NCI-H226 (cell line): ENCODE measurements at regions not wholly inside any gene's neighbourhood (a gene's known extent, or its start where the extent isn't known, plus 50 kb on each side); places are given as distances from the start of the nearest gene placed in this dataset.
"Not testable (repeated sequence)": the region's sequence is repeated elsewhere in the genome, so short reads cannot be mapped to it uniquely, and the experiment has no call there.

Experiments
- DNase-seq: peaks from one replicate; pipeline ENCODE4 v3.0.0-alpha.2; 2015

GRCh38 chr3:103818398-103818797 lies 1383.6 kb downstream of the ZPLD1 start:
- DNase-seq, result no peak

- DNase-seq, result no peak
Measured at GRCh38 chr3:103818800-103819199, 1384.0 kb downstream of the ZPLD1 start.

- DNase-seq, result no peak
Measured at GRCh38 chr3:103825586-103825985, 1390.8 kb downstream of the ZPLD1 start.

- no peak for DNase-seq
Measured at GRCh38 chr3:103829723-103830326, 1395.0 kb downstream of the ZPLD1 start.

GRCh38 chr3:103847081-103848062 lies 1412.6 kb downstream of the ZPLD1 start:
- DNase-seq, result no peak

GRCh38 chr3:103851793-103852192 lies 1417.0 kb downstream of the ZPLD1 start:
- no peak for DNase-seq

GRCh38 chr3:103862415-103862814 lies 1427.6 kb downstream of the ZPLD1 start:
- DNase-seq, result no peak

- DNase-seq, result no peak
Measured at GRCh38 chr3:103863381-103863780, 1428.6 kb downstream of the ZPLD1 start.

- DNase-seq, result no peak
Measured at GRCh38 chr3:103866113-103866512, 1431.3 kb downstream of the ZPLD1 start.

- DNase-seq, result peak; percentile 57
Measured at GRCh38 chr3:103873021-103873420, 1438.2 kb downstream of the ZPLD1 start.

- DNase-seq, result peak; percentile 83
Measured at GRCh38 chr3:103873897-103874545, 1439.2 kb downstream of the ZPLD1 start.

- DNase-seq, result not testable (repeated sequence)
Measured at GRCh38 chr3:103881809-103882208, 1447.0 kb downstream of the ZPLD1 start.

GRCh38 chr3:103889675-103890074 lies 1454.9 kb downstream of the ZPLD1 start:
- no peak for DNase-seq

- DNase-seq, result no peak
Measured at GRCh38 chr3:103894162-103894822, 1459.5 kb downstream of the ZPLD1 start.

GRCh38 chr3:103899328-103899727 lies 1464.5 kb downstream of the ZPLD1 start:
- DNase-seq, result no peak

- no peak for DNase-seq
Measured at GRCh38 chr3:103904991-103905390, 1461.7 kb upstream of the ALCAM start.

- DNase-seq, result no peak
Measured at GRCh38 chr3:103906304-103906703, 1460.4 kb upstream of the ALCAM start.

GRCh38 chr3:103906808-103907207 lies 1459.9 kb upstream of the ALCAM start:
- DNase-seq, result no peak

GRCh38 chr3:103907567-103907966 lies 1459.1 kb upstream of the ALCAM start:
- DNase-seq, result no peak

GRCh38 chr3:103909395-103909794 lies 1457.3 kb upstream of the ALCAM start:
- no peak for DNase-seq

GRCh38 chr3:103918336-103918735 lies 1448.4 kb upstream of the ALCAM start:
- no peak for DNase-seq

- no peak for DNase-seq
Measured at GRCh38 chr3:103919327-103919726, 1447.4 kb upstream of the ALCAM start.

- no peak for DNase-seq
Measured at GRCh38 chr3:103923907-103924306, 1442.8 kb upstream of the ALCAM start.
